Mesothelial cell of epicardium (in vitro differentiated cells): ENCODE measurements at regions not wholly inside any gene's neighbourhood (a gene's known extent, or its start where the extent isn't known, plus 50 kb on each side); places are given as distances from the start of the nearest gene placed in this dataset.

Experiments used
- DNase-seq, 2 experiments: peaks; one replicate each; pipeline ENCODE4 v3.0.0; 2021; ENCODE audit warnings: low spot score in 2 of 2; ENCODE audit not compliant: unreplicated experiment in 2 of 2
- H3K27ac Mint-ChIP-seq: 2 replicates; pipeline ENCODE4 v1.8.0; 2021; ENCODE audit warnings: mixed read lengths
- H3K27me3 Mint-ChIP-seq: 2 replicates; pipeline ENCODE4 v1.8.0; 2021; ENCODE audit warnings: low read depth, mixed read lengths
- H3K36me3 Mint-ChIP-seq: 2 replicates; pipeline ENCODE4 v1.8.0; 2021; ENCODE audit warnings: mixed read lengths
- H3K4me1 Mint-ChIP-seq: 2 replicates; pipeline ENCODE4 v1.8.0; 2021; ENCODE audit warnings: mixed read lengths
- H3K4me3 Mint-ChIP-seq: 2 replicates; pipeline ENCODE4 v1.8.0; 2021; ENCODE audit warnings: mild to moderate bottlenecking, moderate library complexity, mixed read lengths
- H3K9me3 Mint-ChIP-seq: 2 replicates; pipeline ENCODE4 v1.8.0; 2021; ENCODE audit warnings: mixed read lengths
- CTCF ChIP-seq: fragments of 200-600 bp; sonication (generic); IDR thresholded peaks from one replicate; pipeline ENCODE4 v1.5.0; 2021; ENCODE audit warnings: antibody characterized with exemption; ENCODE audit not compliant: unreplicated experiment

GRCh38 chr4:45131020-45131419, 404.7 kb upstream of the GNPDA2 start:
- H3K36me3 Mint-ChIP-seq, result no peaks in the 10 kb centered on the region
- H3K4me1 Mint-ChIP-seq, result no peaks in the 10 kb centered on the region
- no peaks in the 10 kb centered on the region for H3K27me3 Mint-ChIP-seq
- TF ChIP-seq CTCF, result no peak
- DNase-seq, result no peak
- H3K9me3 Mint-ChIP-seq, result peaks cover 12% of the 10 kb centered on the region
- no peak overlapping the region for H3K4me3 Mint-ChIP-seq
- no peak overlapping the region for H3K27ac Mint-ChIP-seq

GRCh38 chr4:45122406-45122805, 396.1 kb upstream of the GNPDA2 start:
- no peak for TF ChIP-seq CTCF
- Mint-ChIP-seq H3K9me3 (no peaks in the 10 kb centered on the region), H3K27ac (no peak overlapping the region), H3K4me1 (peaks cover 2% of the 10 kb centered on the region), H3K4me3 (no peak overlapping the region), H3K36me3 (no peaks in the 10 kb centered on the region), H3K27me3 (no peaks in the 10 kb centered on the region)
- DNase-seq, result no peak

GRCh38 chr4:45121426-45121975, 395.1 kb upstream of the GNPDA2 start:
- H3K36me3 Mint-ChIP-seq, result no peaks in the 10 kb centered on the region
- peaks cover 2% of the 10 kb centered on the region for H3K4me1 Mint-ChIP-seq
- DNase-seq, result no peak
- H3K27me3 Mint-ChIP-seq, result no peaks in the 10 kb centered on the region
- no peak for TF ChIP-seq CTCF
- H3K27ac Mint-ChIP-seq, result no peak overlapping the region
- no peak overlapping the region for H3K4me3 Mint-ChIP-seq
- no peaks in the 10 kb centered on the region for H3K9me3 Mint-ChIP-seq

- peak overlapping the region; percentile 61 for H3K27ac Mint-ChIP-seq
Measured at GRCh38 chr4:45120163-45120562, 393.8 kb upstream of the GNPDA2 start.

GRCh38 chr4:45119376-45119775, 393.0 kb upstream of the GNPDA2 start:
- DNase-seq, result no peak
- H3K9me3 Mint-ChIP-seq, result no peaks in the 10 kb centered on the region

More at GRCh38 chr4:45120163-45120562, 393.8 kb upstream of the GNPDA2 start:
- H3K4me3 Mint-ChIP-seq, result no peak overlapping the region
- H3K27me3 Mint-ChIP-seq, result no peaks in the 10 kb centered on the region
- no peak for TF ChIP-seq CTCF
- no peak for DNase-seq
- peaks cover 2% of the 10 kb centered on the region for H3K4me1 Mint-ChIP-seq
- no peaks in the 10 kb centered on the region for H3K36me3 Mint-ChIP-seq
- H3K9me3 Mint-ChIP-seq, result no peaks in the 10 kb centered on the region

More at GRCh38 chr4:45119376-45119775, 393.0 kb upstream of the GNPDA2 start:
- Mint-ChIP-seq H3K27me3 (no peaks in the 10 kb centered on the region), H3K27ac (no peak overlapping the region), H3K4me1 (peaks cover 2% of the 10 kb centered on the region), H3K4me3 (no peak overlapping the region), H3K36me3 (no peaks in the 10 kb centered on the region)
- no peak for TF ChIP-seq CTCF
